ENCODE measurements at regions not wholly inside any gene's neighbourhood (a gene's known extent, or its start where the extent isn't known, plus 50 kb on each side); places are given as distances from the start of the nearest gene placed in this dataset.
"Not testable (repeated sequence)": the region's sequence is repeated elsewhere in the genome, so short reads cannot be mapped to it uniquely, and the experiment has no call there.

GRCh38 chr15:45869034-45869668, 234.3 kb downstream of the SQOR start:
- no peak for DNase-seq

GRCh38 chr15:45871121-45871855, 236.5 kb downstream of the SQOR start:
- DNase-seq = no peak

- no peak for DNase-seq
These were observed 239.0 kb downstream of the SQOR start for GRCh38 chr15:45873781-45874180.

GRCh38 chr15:45874566-45874965, 239.7 kb downstream of the SQOR start:
- not testable (repeated sequence) for DNase-seq

- no peak for DNase-seq
These were observed 249.5 kb downstream of the SQOR start for GRCh38 chr15:45884289-45884688.

- DNase-seq = peak; percentile 8
These were observed 250.1 kb downstream of the SQOR start for GRCh38 chr15:45884755-45885445.

- no peak for DNase-seq
These were observed 251.0 kb downstream of the SQOR start for GRCh38 chr15:45885801-45886200.

- DNase-seq = no peak
These were observed 256.9 kb downstream of the SQOR start for GRCh38 chr15:45891766-45892165.

- no peak for DNase-seq
These were observed 257.4 kb downstream of the SQOR start for GRCh38 chr15:45892182-45892581.

GRCh38 chr15:45903283-45903682, 268.5 kb downstream of the SQOR start:
- DNase-seq = no peak

- peak; percentile 74 for DNase-seq
These were observed 269.2 kb downstream of the SQOR start for GRCh38 chr15:45904019-45904418.

- no peak for DNase-seq
These were observed 271.4 kb downstream of the SQOR start for GRCh38 chr15:45906230-45906629.

GRCh38 chr15:45910671-45911070, 275.8 kb downstream of the SQOR start:
- no peak for DNase-seq

GRCh38 chr15:45913451-45913850, 278.6 kb downstream of the SQOR start:
- no peak for DNase-seq

- DNase-seq = no peak
These were observed 279.6 kb downstream of the SQOR start for GRCh38 chr15:45914425-45914824.

GRCh38 chr15:45918839-45919238, 284.0 kb downstream of the SQOR start:
- no peak for DNase-seq

GRCh38 chr15:45919806-45920205, 285.0 kb downstream of the SQOR start:
- no peak for DNase-seq

- DNase-seq = no peak
These were observed 286.5 kb downstream of the SQOR start for GRCh38 chr15:45921376-45921775.

GRCh38 chr15:45921978-45922377, 287.1 kb downstream of the SQOR start:
- DNase-seq = no peak

- no peak for DNase-seq
These were observed 306.5 kb downstream of the SQOR start for GRCh38 chr15:45941367-45941766.

GRCh38 chr15:45943240-45943639, 308.4 kb downstream of the SQOR start:
- DNase-seq = no peak

GRCh38 chr15:45946111-45946510, 311.3 kb downstream of the SQOR start:
- DNase-seq = no peak

- no peak for DNase-seq
These were observed 313.4 kb downstream of the SQOR start for GRCh38 chr15:45948181-45948621.

- DNase-seq = no peak
These were observed 324.1 kb downstream of the SQOR start for GRCh38 chr15:45958924-45959323.

Measured in COR-L47 (cell line).